Keratinocyte (primary cell): ENCODE measurements at regions not wholly inside any gene's neighbourhood (a gene's known extent, or its start where the extent isn't known, plus 50 kb on each side); places are given as distances from the start of the nearest gene placed in this dataset.

Experiments
- DNase-seq: peaks from one replicate; pipeline ENCODE4 v3.0.0-alpha.2; 2011; ENCODE audit warnings: low read depth, missing footprints, low spot score
- FAIRE-seq: peaks from 2 replicates; lab custom pipeline; 2011; peaks lifted over from hg19 to GRCh38; lab: Jason Lieb, UNC
- H2AFZ ChIP-seq: 2 replicates; pipeline ENCODE4 v1.6.0; 2012; ENCODE audit warnings: low read length, control low read depth, inconsistent platforms; ENCODE audit not compliant: control insufficient read depth
- H3K27ac ChIP-seq: 2 replicates; pipeline ENCODE4 v1.5.1; 2011; ENCODE audit warnings: low read length; ENCODE audit not compliant: control insufficient read depth, insufficient read depth
- H3K27me3 ChIP-seq: 3 replicates; pipeline ENCODE4 v1.6.0; 2011; ENCODE audit warnings: low read length; ENCODE audit not compliant: control insufficient read depth, insufficient read depth; ENCODE audit errors: extremely low read depth
- H3K36me3 ChIP-seq, 2 experiments: 2 replicates in 1 of 2; 3 replicates in 1 of 2; pipeline ENCODE4 v1.5.1; 2011; ENCODE audit warnings: low read length in 2 of 2, mild to moderate bottlenecking in 1 of 2; ENCODE audit not compliant: control insufficient read depth in 2 of 2, insufficient read depth in 2 of 2; ENCODE audit errors: extremely low read depth in 1 of 2
- H3K4me1 ChIP-seq: 3 replicates; pipeline ENCODE4 v1.5.1; 2011; ENCODE audit warnings: low read length; ENCODE audit not compliant: control insufficient read depth, insufficient read depth; ENCODE audit errors: extremely low read depth
- H3K4me2 ChIP-seq: 3 replicates; pipeline ENCODE4 v1.6.0; 2011; ENCODE audit warnings: low read depth, low read length; ENCODE audit not compliant: control insufficient read depth, insufficient read depth; ENCODE audit errors: extremely low read depth
- H3K4me3 ChIP-seq, 3 experiments: fragments of 200-600 bp in 1 of 3; sonication (generic) in 1 of 3; 2 replicates in 2 of 3; 3 replicates in 1 of 3; pipeline ENCODE4 v1.5.1; 2011 to 2016; ENCODE audit warnings: low read length in 3 of 3, mild to moderate bottlenecking in 3 of 3, control low read depth in 2 of 3, inconsistent platforms in 1 of 3, low read depth in 1 of 3, mixed read lengths in 1 of 3, mixed run types in 1 of 3, moderate library complexity in 1 of 3; ENCODE audit not compliant: control insufficient read depth in 2 of 3, insufficient read depth in 2 of 3; ENCODE audit errors: extremely low read depth in 1 of 3
- H3K79me2 ChIP-seq: 2 replicates; pipeline ENCODE4 v1.6.0; 2012; ENCODE audit warnings: low read length; ENCODE audit not compliant: control insufficient read depth, insufficient read depth
- H3K9ac ChIP-seq: 3 replicates; pipeline ENCODE4 v1.6.0; 2011; ENCODE audit warnings: low read length; ENCODE audit not compliant: control insufficient read depth, insufficient read depth; ENCODE audit errors: extremely low read depth
- H3K9me1 ChIP-seq: 3 replicates; pipeline ENCODE4 v1.6.0; 2011; ENCODE audit warnings: low read length; ENCODE audit not compliant: control insufficient read depth, insufficient read depth; ENCODE audit errors: extremely low read depth
- H3K9me3 ChIP-seq: 2 replicates; pipeline ENCODE4 v1.5.1; 2012; ENCODE audit warnings: low read depth, low read length; ENCODE audit not compliant: control insufficient read depth
- H4K20me1 ChIP-seq: 3 replicates; pipeline ENCODE4 v1.6.0; 2011; ENCODE audit warnings: low read length; ENCODE audit not compliant: control insufficient read depth, insufficient read depth; ENCODE audit errors: extremely low read depth
- EZH2 ChIP-seq: IDR thresholded peaks from one replicate; pipeline ENCODE4 v1.6.1; 2012; ENCODE audit warnings: inconsistent platforms, mild to moderate bottlenecking, low read length, moderate library complexity
- dilution Hi-C: fragments of 300-500 bp; cut with MboI; formaldehyde crosslinking; loops from one replicate; pipeline ENCODE4 v1.7.0; 2020; ENCODE audit warnings: low sequenced_read_pairs; ENCODE audit not compliant: extremely low pct_ligation_motif_present

DNA sequence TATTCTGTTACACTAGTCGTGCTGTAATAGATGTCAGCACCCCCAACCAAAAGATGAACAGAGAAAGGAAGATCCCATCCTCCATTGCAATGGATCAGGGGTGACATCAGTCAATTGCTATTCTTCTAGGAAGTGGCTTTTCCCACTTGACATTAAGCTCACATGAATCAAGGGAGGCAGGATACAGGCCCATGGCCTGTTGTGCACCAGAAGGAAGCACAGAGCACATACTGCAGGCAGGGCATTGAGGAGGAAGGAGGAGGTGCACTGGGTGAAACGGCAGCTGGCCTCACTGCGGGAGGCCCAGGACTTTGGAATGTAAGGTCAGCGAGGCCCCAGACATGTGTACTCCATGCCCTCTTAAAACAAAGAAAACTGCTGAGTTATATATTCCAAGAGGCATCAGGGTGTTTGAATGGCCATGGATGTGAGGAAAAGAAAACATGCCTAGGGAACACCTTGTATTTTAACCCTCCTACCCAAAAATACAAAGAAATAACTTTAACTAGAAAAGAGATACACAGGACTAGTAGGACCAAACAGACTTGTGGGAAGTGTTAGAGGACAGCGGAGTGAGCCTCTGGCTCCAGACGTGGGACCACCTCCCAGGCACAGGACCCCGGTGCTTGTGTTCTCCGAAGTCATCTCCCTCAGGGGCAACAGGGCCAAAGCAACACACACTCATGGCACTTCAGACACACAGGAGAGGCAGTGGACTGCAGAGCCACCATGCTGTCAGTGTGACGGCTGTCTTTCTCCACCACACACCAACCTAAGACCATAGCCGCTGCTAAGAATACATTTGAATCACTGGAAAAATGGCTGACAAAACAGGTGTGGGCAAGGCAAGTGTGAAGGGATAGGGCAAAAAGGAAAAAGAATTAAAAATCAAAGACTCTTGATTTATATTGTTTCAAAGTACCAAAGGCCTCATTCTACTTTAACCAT lies 51.4 kb upstream of the RIOK3 start:
- no peak overlapping the region for H2AFZ ChIP-seq
- no peak overlapping the region for H3K4me2 ChIP-seq
- DNase-seq: no peak
- H3K36me3 ChIP-seq: peaks cover 0 to 6% of the 10 kb centered on the region in 2 experiments
- H4K20me1 ChIP-seq: no peaks in the 10 kb centered on the region
- FAIRE-seq: no peak
- no peak overlapping the region for H3K9ac ChIP-seq
- TF ChIP-seq EZH2: no peak
- dilution Hi-C loops: no loop called here
- H3K27ac ChIP-seq: no peak overlapping the region
- H3K4me3 ChIP-seq: no peak overlapping the region
- no peaks in the 10 kb centered on the region for H3K79me2 ChIP-seq
- H3K27me3 ChIP-seq: no peaks in the 10 kb centered on the region
- no peaks in the 10 kb centered on the region for H3K4me1 ChIP-seq
- no peaks in the 10 kb centered on the region for H3K9me3 ChIP-seq
- no peaks in the 10 kb centered on the region for H3K9me1 ChIP-seq
